ENCODE measurements at regions not wholly inside any gene's neighbourhood (a gene's known extent, or its start where the extent isn't known, plus 50 kb on each side); places are given as distances from the start of the nearest gene placed in this dataset.

- Histone ChIP-seq H3K4me3 (replicated peaks in 1 of 3; ENCODE audit: insufficient read depth in 1 of 3, low read depth in 1 of 3, low read length in 3 of 3) (no peak overlapping the region), H4K20me1 (replicated peaks; ENCODE audit: control insufficient read depth, extremely low read depth, insufficient read depth, low read length) (no peaks in the 10 kb centered on the region), H3K27me3 (ENCODE audit: control insufficient read depth in 2 of 2, insufficient read depth in 2 of 2, low read length in 2 of 2) (no peaks in the 10 kb centered on the region), H3K79me2 (ENCODE audit: control insufficient read depth, insufficient read depth, low read length) (no peaks in the 10 kb centered on the region), H3K4me1 (ENCODE audit: control insufficient read depth, extremely low read depth, insufficient read depth, low read length) (no peaks in the 10 kb centered on the region), H3K27ac (ENCODE audit: insufficient read depth, low read depth, low read length) (no peak overlapping the region), H3K9me3 (replicated peaks; ENCODE audit: control insufficient read depth, insufficient read depth, low read length) (no peaks in the 10 kb centered on the region), H3K9ac (replicated peaks; ENCODE audit: extremely low read depth, insufficient read depth, low read length) (no peak overlapping the region), H3K4me2 (ENCODE audit: insufficient read depth, low read length) (no peak overlapping the region), H3K9me1 (replicated peaks; ENCODE audit: control insufficient read depth, extremely low read depth, insufficient read depth, low read length) (no peaks in the 10 kb centered on the region), H3K36me3 (ENCODE audit: control insufficient read depth in 2 of 2, extremely low read depth in 1 of 2, insufficient read depth in 2 of 2, low read length in 2 of 2) (no peaks in the 10 kb centered on the region), H2AFZ (ENCODE audit: low read depth, low read length) (no peak overlapping the region)
- no TSS peak for BruUV-seq (replicated peaks)
- no peak for FAIRE-seq
- ChIA-PET POLR2A (no interaction called here), CTCF (interaction anchor here (1.0 kb wide), 2 partner anchors 9 to 11 kb away, joined by 3 read pairs; no protein-coding TSS in a partner anchor)
- intact Hi-C loops (cut with micrococcal nuclease) (no loop called here), dilution Hi-C loops (cut with MboI; ENCODE audit: extremely low pct_ligation_motif_present, low sequenced_read_pairs) (no loop called here)
- DNase-seq (ENCODE audit: low read depth, low spot score) = no peak
- TF ChIP-seq MYC (IDR thresholded peaks at IDR 0.05; ENCODE audit: low read depth, low read length) (no peak), EZH2 (IDR thresholded peaks at IDR 0.05; ENCODE audit: borderline replicate concordance, low read depth, low read length, severe bottlenecking) (no peak), FOS (IDR thresholded peaks at IDR 0.05; ENCODE audit: borderline replicate concordance, insufficient read depth, low read length) (no peak), POLR2AphosphoS5 (IDR thresholded peaks at IDR 0.05; ENCODE audit: insufficient read depth, low read depth, low read length) (no peak), POLR2A (IDR thresholded peaks at IDR 0.05; ENCODE audit: low read depth, low read length) (no peak), GATA2 (IDR thresholded peaks at IDR 0.05; ENCODE audit: insufficient read depth, insufficient read length, low read depth, low read length) (no peak), JUN (IDR thresholded peaks at IDR 0.05; ENCODE audit: borderline replicate concordance, insufficient read depth, insufficient read length, low read depth) (no peak)
- TF ChIP-seq, protein P1, sequence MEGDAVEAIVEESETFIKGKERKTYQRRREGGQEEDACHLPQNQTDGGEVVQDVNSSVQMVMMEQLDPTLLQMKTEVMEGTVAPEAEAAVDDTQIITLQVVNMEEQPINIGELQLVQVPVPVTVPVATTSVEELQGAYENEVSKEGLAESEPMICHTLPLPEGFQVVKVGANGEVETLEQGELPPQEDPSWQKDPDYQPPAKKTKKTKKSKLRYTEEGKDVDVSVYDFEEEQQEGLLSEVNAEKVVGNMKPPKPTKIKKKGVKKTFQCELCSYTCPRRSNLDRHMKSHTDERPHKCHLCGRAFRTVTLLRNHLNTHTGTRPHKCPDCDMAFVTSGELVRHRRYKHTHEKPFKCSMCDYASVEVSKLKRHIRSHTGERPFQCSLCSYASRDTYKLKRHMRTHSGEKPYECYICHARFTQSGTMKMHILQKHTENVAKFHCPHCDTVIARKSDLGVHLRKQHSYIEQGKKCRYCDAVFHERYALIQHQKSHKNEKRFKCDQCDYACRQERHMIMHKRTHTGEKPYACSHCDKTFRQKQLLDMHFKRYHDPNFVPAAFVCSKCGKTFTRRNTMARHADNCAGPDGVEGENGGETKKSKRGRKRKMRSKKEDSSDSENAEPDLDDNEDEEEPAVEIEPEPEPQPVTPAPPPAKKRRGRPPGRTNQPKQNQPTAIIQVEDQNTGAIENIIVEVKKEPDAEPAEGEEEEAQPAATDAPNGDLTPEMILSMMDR (IDR thresholded peaks at IDR 0.05; ENCODE audit: extremely low read depth in 1 of 2, insufficient read depth in 1 of 2, low read depth in 1 of 2, low read length in 2 of 2) = no peak
- TF ChIP-seq, protein P2, sequence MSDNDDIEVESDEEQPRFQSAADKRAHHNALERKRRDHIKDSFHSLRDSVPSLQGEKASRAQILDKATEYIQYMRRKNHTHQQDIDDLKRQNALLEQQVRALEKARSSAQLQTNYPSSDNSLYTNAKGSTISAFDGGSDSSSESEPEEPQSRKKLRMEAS (IDR thresholded peaks at IDR 0.05; ENCODE audit: insufficient read depth, insufficient read length) = no peak
Measured at GRCh38 chr4:134393592-134393991, 192.0 kb upstream of the PABPC4L start.
